ENCODE measurements at regions not wholly inside any gene's neighbourhood (a gene's known extent, or its start where the extent isn't known, plus 50 kb on each side); places are given as distances from the start of the nearest gene placed in this dataset.

DNA sequence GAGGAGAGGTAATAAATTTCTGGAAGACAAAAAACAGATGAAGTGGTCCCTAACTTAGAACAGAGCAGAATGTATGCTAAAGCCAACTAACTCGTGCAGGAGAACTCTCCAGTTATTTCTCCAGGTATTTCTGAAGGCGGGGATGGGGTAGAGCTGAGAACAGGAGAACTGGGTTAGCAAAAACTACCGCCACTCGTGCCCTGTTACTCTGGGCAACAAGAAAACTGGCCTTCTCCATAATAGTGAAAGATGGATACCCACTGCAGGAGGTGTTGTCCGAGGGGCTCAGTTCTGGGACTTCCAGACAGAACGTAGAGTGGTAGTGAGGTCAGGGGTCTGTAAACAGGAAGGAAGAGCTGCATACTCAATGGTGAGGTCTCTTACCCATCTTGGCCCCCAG lies 187.3 kb upstream of the FRMD6 start:
- no peak for TF ChIP-seq CTCF (IDR thresholded peaks at IDR 0.05)
- no peak for TF ChIP-seq POLR2A (IDR thresholded peaks at IDR 0.05)
